HUES48 (cell line): ENCODE measurements at regions not wholly inside any gene's neighbourhood (a gene's known extent, or its start where the extent isn't known, plus 50 kb on each side); places are given as distances from the start of the nearest gene placed in this dataset.

Experiments used
- H3K27ac ChIP-seq: one replicate; pipeline ENCODE4 v1.7.0; 2013; ENCODE audit warnings: low read depth, low read length, inconsistent platforms
- H3K27me3 ChIP-seq: 2 replicates; pipeline ENCODE4 v1.6.1; 2013; ENCODE audit warnings: mild to moderate bottlenecking, low read length; ENCODE audit not compliant: control insufficient read depth, insufficient read depth
- H3K36me3 ChIP-seq: 2 replicates; pipeline ENCODE4 v1.6.1; 2013; ENCODE audit warnings: low read length; ENCODE audit not compliant: control insufficient read depth, insufficient read depth
- H3K4me1 ChIP-seq: 2 replicates; pipeline ENCODE4 v1.6.1; 2013; ENCODE audit warnings: mild to moderate bottlenecking, low read length; ENCODE audit not compliant: control insufficient read depth, insufficient read depth
- H3K4me3 ChIP-seq: 2 replicates; pipeline ENCODE4 v1.5.1; 2013; ENCODE audit warnings: mild to moderate bottlenecking, low read depth, low read length
- H3K9ac ChIP-seq: 2 replicates; pipeline ENCODE4 v1.6.1; 2013; ENCODE audit warnings: mild to moderate bottlenecking, low read depth, low read length, moderate library complexity
- H3K9me3 ChIP-seq: 2 replicates; pipeline ENCODE4 v1.6.1; 2013; ENCODE audit warnings: low read length; ENCODE audit not compliant: control insufficient read depth, insufficient read depth

DNA sequence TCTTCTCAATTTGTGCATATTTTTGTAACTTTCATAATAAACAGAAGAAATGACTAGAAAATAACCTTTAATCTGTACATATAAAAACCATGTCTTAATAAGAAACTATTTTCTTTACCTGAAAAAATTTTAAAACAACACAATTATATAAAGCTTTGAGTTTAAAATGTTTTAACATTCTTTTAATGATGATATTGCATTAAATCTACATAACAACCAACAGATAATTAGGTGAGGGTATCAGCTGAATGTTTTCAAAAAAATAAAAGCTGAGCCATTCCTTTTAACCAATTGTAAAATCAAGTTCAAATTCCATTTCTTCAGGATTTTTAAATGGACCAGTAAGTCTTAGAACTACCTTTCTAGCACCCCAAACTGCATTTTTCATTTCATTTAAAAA is 1185.0 kb upstream of the CITED2 start:
- Histone ChIP-seq H3K27ac (no peak overlapping the region), H3K27me3 (no peaks in the 10 kb centered on the region), H3K4me3 (no peak overlapping the region), H3K9ac (no peak overlapping the region), H3K36me3 (no peaks in the 10 kb centered on the region), H3K4me1 (no peaks in the 10 kb centered on the region), H3K9me3 (no peaks in the 10 kb centered on the region)

DNA sequence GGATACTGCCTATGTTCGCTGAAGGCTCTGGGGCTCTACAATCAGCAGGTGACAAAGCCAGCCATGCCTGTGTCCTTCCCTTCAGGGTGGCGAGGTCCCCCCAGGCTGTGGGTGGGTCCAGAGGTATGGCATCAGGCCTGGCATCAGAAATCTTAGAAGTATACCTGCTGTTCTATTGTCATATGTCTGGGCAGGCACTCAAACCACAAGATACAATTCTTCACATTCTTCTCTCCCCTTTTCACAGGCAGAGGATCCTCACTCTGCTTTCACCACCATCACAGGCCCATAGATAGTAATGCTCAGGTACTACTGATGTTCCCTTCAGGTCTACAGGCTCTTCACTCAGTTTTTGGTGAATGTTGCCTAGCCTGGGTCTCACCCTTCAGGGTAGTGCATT is 1180.0 kb upstream of the CITED2 start:
- no peaks in the 10 kb centered on the region for H3K27me3 ChIP-seq
- H3K27ac ChIP-seq, result no peak overlapping the region
- H3K9ac ChIP-seq, result no peak overlapping the region
- no peaks in the 10 kb centered on the region for H3K36me3 ChIP-seq
- H3K4me3 ChIP-seq, result no peak overlapping the region
- no peaks in the 10 kb centered on the region for H3K4me1 ChIP-seq
- H3K9me3 ChIP-seq, result no peaks in the 10 kb centered on the region

DNA sequence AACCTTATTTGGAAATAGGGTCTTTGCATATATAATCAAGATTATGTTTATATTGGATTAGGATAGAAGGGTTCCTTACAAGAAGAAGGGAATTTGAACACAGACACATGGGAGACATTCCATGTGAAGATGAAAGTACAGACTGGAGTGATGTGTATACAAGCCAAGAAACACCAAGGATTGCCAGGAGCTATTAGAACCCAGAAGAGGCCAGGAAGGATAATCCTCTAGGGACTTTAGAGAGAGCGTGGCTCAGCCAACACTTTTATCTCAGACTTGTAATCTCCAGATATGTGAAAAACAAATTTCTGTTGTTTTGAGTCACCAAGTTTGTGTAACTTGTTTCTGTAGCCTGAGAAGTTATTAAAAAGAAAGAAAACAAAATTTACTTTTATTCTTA is 1173.9 kb upstream of the CITED2 start:
- Histone ChIP-seq H3K9me3 (no peaks in the 10 kb centered on the region), H3K4me1 (no peaks in the 10 kb centered on the region), H3K27me3 (no peaks in the 10 kb centered on the region), H3K4me3 (no peak overlapping the region), H3K36me3 (no peaks in the 10 kb centered on the region), H3K27ac (no peak overlapping the region), H3K9ac (no peak overlapping the region)

DNA sequence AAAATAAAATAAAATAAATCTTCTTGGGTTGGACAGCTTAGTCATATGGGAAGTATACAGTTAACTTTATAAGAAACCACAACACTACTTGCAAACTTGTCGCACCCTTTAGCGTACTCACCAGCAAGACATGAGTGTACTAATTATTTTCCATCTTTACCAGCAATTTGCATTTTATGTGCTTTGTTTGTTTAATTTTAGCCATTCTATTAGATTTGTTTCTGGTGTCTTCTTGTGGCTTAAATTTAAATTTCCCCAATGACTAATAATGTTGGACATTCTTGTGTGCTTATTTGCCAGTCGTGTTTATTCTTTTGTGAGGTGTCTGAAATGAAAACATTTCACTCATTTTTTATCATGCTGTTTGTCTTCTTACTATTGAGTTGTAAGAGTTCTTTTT is 1172.2 kb upstream of the CITED2 start:
- H3K27ac ChIP-seq, result no peak overlapping the region
- no peaks in the 10 kb centered on the region for H3K9me3 ChIP-seq
- no peaks in the 10 kb centered on the region for H3K4me1 ChIP-seq
- H3K36me3 ChIP-seq, result no peaks in the 10 kb centered on the region
- no peak overlapping the region for H3K4me3 ChIP-seq
- H3K9ac ChIP-seq, result no peak overlapping the region
- no peaks in the 10 kb centered on the region for H3K27me3 ChIP-seq

DNA sequence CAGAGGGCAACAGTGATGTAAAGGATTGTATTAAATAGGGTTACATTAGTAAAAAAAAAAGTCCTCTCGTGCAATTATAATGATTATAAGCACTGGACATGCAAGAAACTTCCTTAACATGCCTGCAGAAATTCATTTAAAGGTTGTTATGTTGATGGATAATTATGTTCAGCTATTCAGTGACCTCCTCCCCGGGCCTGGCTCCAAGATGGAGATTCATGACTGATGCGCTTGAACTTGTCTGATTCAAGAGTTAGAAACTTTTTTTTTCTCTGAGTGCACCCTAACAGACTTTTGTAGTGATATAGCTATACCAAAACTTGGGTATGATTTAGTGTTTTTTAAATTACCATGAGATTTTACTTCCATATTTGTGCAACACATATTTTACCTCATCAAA is 1170.0 kb upstream of the CITED2 start:
- Histone ChIP-seq H3K27me3 (no peaks in the 10 kb centered on the region), H3K9ac (no peak overlapping the region), H3K36me3 (no peaks in the 10 kb centered on the region), H3K4me3 (no peak overlapping the region), H3K9me3 (no peaks in the 10 kb centered on the region), H3K27ac (no peak overlapping the region), H3K4me1 (no peaks in the 10 kb centered on the region)

DNA sequence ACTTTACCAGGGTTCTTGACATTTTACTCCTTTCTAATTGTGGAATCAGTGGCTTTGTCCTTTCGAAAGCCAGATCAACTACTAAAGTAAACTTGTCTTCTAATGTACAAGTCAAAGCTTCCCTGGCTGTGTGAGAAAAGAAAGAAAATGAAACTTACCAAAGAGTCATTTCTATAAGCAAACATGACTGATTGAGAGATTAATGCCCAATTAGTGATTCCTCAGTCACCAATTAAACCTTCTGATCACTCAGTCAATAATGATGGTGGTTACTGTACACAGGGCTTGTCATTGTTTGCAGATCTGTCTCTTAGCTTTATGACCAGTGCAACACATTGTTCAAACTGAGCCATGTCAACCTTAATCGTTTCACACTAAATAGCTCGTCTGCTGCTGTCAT is 1168.4 kb upstream of the CITED2 start:
- Histone ChIP-seq H3K27me3 (no peaks in the 10 kb centered on the region), H3K27ac (no peak overlapping the region), H3K9ac (no peak overlapping the region), H3K4me1 (peaks cover 12% of the 10 kb centered on the region), H3K4me3 (no peak overlapping the region), H3K9me3 (no peaks in the 10 kb centered on the region), H3K36me3 (no peaks in the 10 kb centered on the region)

DNA sequence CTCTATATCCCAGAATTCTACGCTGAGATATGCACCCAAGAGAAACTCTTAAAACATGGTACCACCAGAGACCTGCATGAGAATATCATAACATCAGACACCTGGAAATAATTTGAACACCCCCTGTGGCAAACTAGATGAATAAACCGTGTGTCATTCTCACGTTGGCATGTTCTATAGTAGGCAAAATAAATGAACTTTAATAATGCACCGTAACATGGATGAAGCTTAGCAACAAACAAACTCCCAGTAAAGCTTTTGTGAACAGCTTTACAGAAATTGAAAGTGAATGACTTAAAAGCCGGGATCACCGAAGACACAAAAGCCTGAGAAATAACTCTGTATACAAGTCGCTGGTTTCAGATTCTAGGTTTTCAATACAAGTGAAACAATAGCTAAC is 1166.8 kb upstream of the CITED2 start:
- no peak overlapping the region for H3K4me3 ChIP-seq
- H3K27ac ChIP-seq, result no peak overlapping the region
- no peak overlapping the region for H3K9ac ChIP-seq
- peaks cover 21% of the 10 kb centered on the region for H3K4me1 ChIP-seq
- no peaks in the 10 kb centered on the region for H3K27me3 ChIP-seq
- H3K9me3 ChIP-seq, result no peaks in the 10 kb centered on the region
- no peaks in the 10 kb centered on the region for H3K36me3 ChIP-seq

DNA sequence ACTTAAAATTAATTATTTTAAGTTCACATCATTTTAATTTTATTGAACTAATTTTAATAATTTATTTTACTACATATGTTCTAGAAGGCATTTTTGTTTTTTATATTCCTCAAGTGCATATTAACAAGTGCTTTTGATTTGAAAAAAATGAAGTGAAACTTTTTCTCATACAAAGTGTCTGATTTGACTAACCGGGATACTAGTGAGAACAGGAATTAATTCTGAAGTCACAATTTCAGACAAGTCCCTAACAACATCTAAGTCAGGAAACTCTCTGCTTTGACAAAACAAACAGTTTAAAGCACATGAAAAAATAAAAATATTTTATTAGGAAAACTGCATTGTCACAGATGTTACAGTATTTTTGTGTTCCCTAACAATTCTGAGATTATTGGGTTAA is 1166.3 kb upstream of the CITED2 start:
- Histone ChIP-seq H3K27ac (no peak overlapping the region), H3K4me3 (no peak overlapping the region), H3K36me3 (no peaks in the 10 kb centered on the region), H3K9ac (no peak overlapping the region), H3K9me3 (peaks cover 3% of the 10 kb centered on the region; the same call in 1 of the 2 replicates), H3K4me1 (peaks cover 21% of the 10 kb centered on the region), H3K27me3 (no peaks in the 10 kb centered on the region)

DNA sequence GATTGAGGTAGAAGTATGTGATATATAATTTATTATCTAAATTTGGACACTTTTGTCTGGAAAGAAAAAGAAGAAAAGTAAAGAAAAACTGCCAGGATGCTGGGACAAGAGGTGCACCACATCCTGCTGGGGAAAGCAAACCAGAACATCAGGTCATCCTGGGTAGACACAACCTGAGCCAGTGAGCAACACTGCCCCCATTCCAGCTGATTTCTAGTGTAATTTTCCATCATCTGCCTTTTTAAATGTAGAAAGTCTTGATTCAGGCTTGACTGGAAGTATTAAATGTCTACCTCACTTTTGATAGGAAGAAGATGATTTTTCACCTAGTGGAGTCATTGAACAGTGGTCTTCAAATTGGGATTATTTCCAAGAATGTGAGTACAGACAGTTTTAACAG is 1164.5 kb upstream of the CITED2 start:
- H3K27ac ChIP-seq, result peak overlapping the region; percentile 79
- H3K9ac ChIP-seq, result no peak overlapping the region
- H3K4me1 ChIP-seq, result peaks cover 21% of the 10 kb centered on the region
- no peaks in the 10 kb centered on the region for H3K27me3 ChIP-seq
- no peak overlapping the region for H3K4me3 ChIP-seq
- peaks cover 8% of the 10 kb centered on the region for H3K9me3 ChIP-seq
- H3K36me3 ChIP-seq, result no peaks in the 10 kb centered on the region

DNA sequence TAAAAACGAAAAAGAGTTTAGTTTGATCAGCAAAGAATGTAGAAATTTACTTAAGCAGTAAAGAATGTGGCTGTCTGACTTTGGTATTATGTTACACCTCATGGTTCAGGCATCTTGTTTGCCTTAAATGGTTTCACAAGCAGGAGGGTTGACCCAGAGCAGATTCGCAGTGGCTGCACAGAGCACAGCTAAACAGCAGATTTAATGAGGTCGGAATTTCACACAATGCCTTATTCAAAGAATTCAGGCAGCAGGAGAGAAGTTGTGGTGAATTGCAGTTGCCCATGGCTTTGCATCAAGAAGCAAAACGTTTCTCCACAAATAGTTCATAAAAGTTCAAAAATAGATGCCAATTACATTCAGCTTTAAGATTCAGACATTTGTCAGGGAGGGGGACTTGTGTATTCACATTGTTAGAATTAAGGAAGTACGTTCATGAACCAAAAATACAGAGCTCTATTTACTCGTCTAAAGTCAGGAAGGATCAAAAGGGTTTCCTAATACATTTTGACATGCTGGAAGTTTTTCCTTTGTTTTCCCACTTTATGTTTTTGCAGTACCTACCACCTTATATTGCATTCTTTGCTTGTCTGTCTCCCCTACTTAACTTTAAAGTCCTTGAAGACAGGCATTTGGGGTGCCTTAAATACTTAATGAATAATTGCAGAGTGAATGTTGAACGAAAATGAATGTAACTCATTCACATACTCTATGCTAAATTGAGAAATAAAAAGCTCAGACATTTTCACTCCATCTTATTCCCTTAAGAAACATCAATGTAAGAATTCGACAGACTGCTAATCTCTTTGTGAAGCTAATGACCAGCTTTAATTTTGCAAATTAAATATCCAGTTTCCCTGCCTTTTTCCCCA is 1163.6 kb upstream of the CITED2 start:
- no peak overlapping the region for H3K4me3 ChIP-seq
- peaks cover 21% of the 10 kb centered on the region for H3K4me1 ChIP-seq
- H3K27ac ChIP-seq, result peak overlapping the region; percentile 79
- no peaks in the 10 kb centered on the region for H3K27me3 ChIP-seq
- H3K9me3 ChIP-seq, result peaks cover 8% of the 10 kb centered on the region
- peak overlapping the region; percentile 35; the same call in 1 of the 2 replicates for H3K9ac ChIP-seq
- H3K36me3 ChIP-seq, result no peaks in the 10 kb centered on the region

DNA sequence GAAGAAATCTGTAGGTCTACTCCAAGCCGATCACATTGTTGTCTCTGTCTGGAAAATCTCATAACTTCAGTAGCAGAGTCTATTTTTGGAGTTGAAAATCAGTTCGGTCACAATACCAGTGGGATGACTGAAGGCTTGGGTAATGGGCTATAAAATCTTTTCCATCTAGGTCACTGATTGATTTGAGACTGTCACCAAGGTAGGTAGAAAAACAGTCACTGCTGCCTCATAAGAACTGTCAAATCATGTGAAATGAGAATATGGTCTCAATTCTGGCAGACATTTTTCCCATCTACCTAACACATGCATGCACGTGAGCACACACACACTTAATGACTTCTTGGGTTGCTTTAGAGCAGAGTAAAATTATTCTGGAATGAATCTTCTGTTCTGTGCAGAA is 1162.8 kb upstream of the CITED2 start:
- Histone ChIP-seq H3K27me3 (no peaks in the 10 kb centered on the region), H3K9ac (peak overlapping the region; percentile 35; the same call in 1 of the 2 replicates), H3K27ac (peak overlapping the region; percentile 79)

More for the DNA sequence above, 1162.8 kb upstream of the CITED2 start:
- Histone ChIP-seq H3K4me1 (peaks cover 21% of the 10 kb centered on the region), H3K36me3 (no peaks in the 10 kb centered on the region), H3K4me3 (no peak overlapping the region), H3K9me3 (peaks cover 8% of the 10 kb centered on the region)
